HepG2 (cell line): ENCODE measurements at regions not wholly inside any gene's neighbourhood (a gene's known extent, or its start where the extent isn't known, plus 50 kb on each side); places are given as distances from the start of the nearest gene placed in this dataset.

ENCODE experiments used
- ATAC-seq: fragments of 200-7000 bp; cut with Tn5 transposase; 3 replicates; pipeline ENCODE4 v1.9.1; 2020; ENCODE audit warnings: mild to moderate bottlenecking, moderate library complexity
- BruUV-seq: library from RNA; stranded (reverse); fragments of 400-500 nt; replicated peaks from 2 replicates; lab custom pipeline; 2021; lab: Mats Ljungman, UMichigan
- CTCF ChIA-PET: fragments of 300-600 bp; formaldehyde crosslinking; extraction: SDS; loops from one replicate; lab custom pipeline; 2021; ENCODE audit warnings: low total read pairs, inconsistent platforms, low intra/inter-chr PET ratio; lab: Yijun Ruan, JAX
- POLR2A ChIA-PET: fragments of 350-600 bp; sonication (Branson Sonifier 250); formaldehyde crosslinking; loops from one replicate; lab custom pipeline; 2020; ENCODE audit warnings: antibody characterized with exemption, inconsistent platforms; lab: Yijun Ruan, JAX
- DNase-seq: peaks from one replicate; pipeline ENCODE4 v3.0.0-alpha.2; 2015; ENCODE audit warnings: low spot score
- FAIRE-seq: peaks from 3 replicates; lab custom pipeline; 2011; peaks lifted over from hg19 to GRCh38; lab: Jason Lieb, UNC
- H2AFZ ChIP-seq: one replicate; pipeline ENCODE4 v1.6.1; 2011; ENCODE audit warnings: low read length, inconsistent platforms
- H3K27ac ChIP-seq: fragments of 300-600 bp; 3 replicates; pipeline ENCODE4 v1.8.0; 2011; ENCODE audit warnings: mixed run types, mild to moderate bottlenecking, mixed read lengths, low read length, inconsistent platforms; ENCODE audit not compliant: insufficient read depth; ENCODE audit errors: extremely low read length
- H3K27me3 ChIP-seq, 2 experiments: fragments of 200-600 bp in 1 of 2; 2 replicates in 1 of 2; 3 replicates in 1 of 2; pipeline versions ENCODE4 v1.6.0 to v1.8.0; 2011; ENCODE audit warnings: low read length in 2 of 2, mild to moderate bottlenecking in 2 of 2, moderate library complexity in 2 of 2, inconsistent platforms in 1 of 2; ENCODE audit not compliant: insufficient read depth in 2 of 2, control insufficient read depth in 1 of 2
- H3K36me3 ChIP-seq, 2 experiments: fragments of 200-600 bp in 1 of 2; replicated peaks in 1 of 2; 2 replicates in 1 of 2; 3 replicates in 1 of 2; pipeline versions ENCODE4 v1.5.1 to v1.8.0; 2011; ENCODE audit warnings: low read length in 2 of 2, inconsistent platforms in 1 of 2; ENCODE audit not compliant: insufficient read depth in 2 of 2, control insufficient read depth in 1 of 2
- H3K4me1 ChIP-seq: 2 replicates; pipeline ENCODE4 v1.5.1; 2012; ENCODE audit warnings: low read length, inconsistent platforms; ENCODE audit not compliant: insufficient read depth
- H3K4me2 ChIP-seq: 2 replicates; pipeline ENCODE4 v1.6.0; 2011; ENCODE audit warnings: low read depth, low read length, inconsistent platforms
- H3K4me3 ChIP-seq, 3 experiments: fragments of 200-600 bp in 1 of 3; sonication (generic), shearing (Covaris generic) in 1 of 3; replicated peaks in 1 of 3; 2 replicates each; pipeline ENCODE4 v1.5.1; 2011 to 2016; ENCODE audit warnings: low read length in 3 of 3, inconsistent platforms in 2 of 3, low read depth in 2 of 3, mild to moderate bottlenecking in 2 of 3, control low read depth in 1 of 3, mixed read lengths in 1 of 3; ENCODE audit not compliant: insufficient read depth in 1 of 3
- H3K79me2 ChIP-seq: one replicate; pipeline ENCODE4 v1.6.1; 2011; ENCODE audit warnings: low read length, inconsistent platforms; ENCODE audit not compliant: insufficient read depth
- H3K9ac ChIP-seq: 2 replicates; pipeline ENCODE4 v1.6.0; 2011; ENCODE audit warnings: mild to moderate bottlenecking, low read depth, low read length, inconsistent platforms; ENCODE audit not compliant: insufficient read depth
- H3K9me3 ChIP-seq: 2 replicates; pipeline ENCODE4 v1.5.1; 2012; ENCODE audit warnings: mild to moderate bottlenecking, low read length
- H4K20me1 ChIP-seq: 2 replicates; pipeline ENCODE4 v1.6.0; 2011; ENCODE audit warnings: inconsistent platforms, mild to moderate bottlenecking, low read length, moderate library complexity; ENCODE audit not compliant: insufficient read depth
- ATF5 ChIP-seq: sonication (generic); formaldehyde crosslinking; IDR thresholded peaks from 2 replicates; pipeline ENCODE4 v1.4.0; 2020; ENCODE audit warnings: mild to moderate bottlenecking, low read depth, missing genetic modification reagents
- ATF6 ChIP-seq: sonication (generic); formaldehyde crosslinking; conservative IDR thresholded peaks from 2 replicates; pipeline ENCODE4 v1.4.0; 2020; ENCODE audit warnings: missing genetic modification reagents
- BATF2 ChIP-seq: sonication (generic); formaldehyde crosslinking; IDR thresholded peaks from 2 replicates; pipeline ENCODE4 v1.8.0; 2022; ENCODE audit warnings: mild to moderate bottlenecking, missing genetic modification reagents, moderate library complexity
- CHCHD3 ChIP-seq: sonication (generic); formaldehyde crosslinking; IDR thresholded peaks from 2 replicates; pipeline ENCODE4 v1.8.0; 2022; ENCODE audit warnings: mild to moderate bottlenecking, missing genetic modification reagents, moderate library complexity
- CREB1 ChIP-seq, 2 experiments: fragments of 450-650 bp in 1 of 2; IDR thresholded peaks; 2 replicates each; pipeline ENCODE4 v1.6.1; 2016 to 2017; ENCODE audit warnings: control low read depth in 1 of 2, mild to moderate bottlenecking in 1 of 2, missing compliant biosample characterization in 1 of 2, missing genetic modification characterization in 1 of 2
- HNF1B ChIP-seq: sonication (generic); formaldehyde crosslinking; IDR thresholded peaks from 2 replicates; pipeline ENCODE4 v1.5.1; 2020; ENCODE audit warnings: mild to moderate bottlenecking, moderate library complexity, missing genetic modification reagents
- LCORL ChIP-seq, 2 experiments: fragments of 450-650 bp in 1 of 2; sonication (generic) in 1 of 2; formaldehyde crosslinking in 1 of 2; IDR thresholded peaks; 2 replicates each; pipeline versions ENCODE4 v1.5.0 to v1.6.1; 2017 to 2020; ENCODE audit warnings: antibody characterized with exemption in 1 of 2, missing genetic modification reagents in 1 of 2
- SOX13 ChIP-seq, 3 experiments: fragments of 450-650 bp in 1 of 3; sonication (generic) in 1 of 3; formaldehyde crosslinking in 1 of 3; IDR thresholded peaks in 2 of 3; conservative IDR thresholded peaks in 1 of 3; 2 replicates each; pipeline versions ENCODE4 v1.5.0 to v1.6.1; 2016 to 2020; ENCODE audit warnings: antibody characterized with exemption in 1 of 3, mild to moderate bottlenecking in 1 of 3, missing compliant biosample characterization in 1 of 3, missing genetic modification reagents in 1 of 3, moderate library complexity in 1 of 3
- TBP ChIP-seq: sonication (generic); formaldehyde crosslinking; IDR thresholded peaks from 2 replicates; pipeline ENCODE4 v1.5.0; 2020; ENCODE audit warnings: missing genetic modification reagents
- U2AF1 ChIP-seq: fragments of 200-400 bp; formaldehyde crosslinking; optimal IDR thresholded peaks from 2 replicates; pipeline ENCODE3; 2017; ENCODE audit warnings: mild to moderate bottlenecking, low read depth, low read length
- ZBTB46 ChIP-seq: sonication (generic); formaldehyde crosslinking; IDR thresholded peaks from 2 replicates; pipeline ENCODE4 v1.4.0; 2020; ENCODE audit warnings: mild to moderate bottlenecking, missing genetic modification reagents, borderline replicate concordance
- ZFY ChIP-seq: sonication (generic); formaldehyde crosslinking; IDR thresholded peaks from 2 replicates; pipeline ENCODE4 v1.4.0; 2020; ENCODE audit warnings: missing genetic modification reagents
- ZKSCAN8 ChIP-seq: IDR thresholded peaks from 2 replicates; pipeline ENCODE4 v1.6.1; 2016; ENCODE audit warnings: borderline replicate concordance, missing genetic modification reagents, missing compliant biosample characterization
- ZNF513 ChIP-seq: sonication (generic); formaldehyde crosslinking; conservative IDR thresholded peaks from 2 replicates; pipeline ENCODE4 v1.5.0; 2020; ENCODE audit warnings: missing genetic modification reagents
- WGBS: methylation state at CpG from one replicate; pipeline ENCODE4 v1.1.6; 2017; ENCODE audit warnings: low lambda C conversion rate; 5-methylcytosine and 5-hydroxymethylcytosine counted together
- in situ Hi-C: cut with HindIII; loops from 2 replicates; pipeline ENCODE4 v1.10.0; 2017; ENCODE audit warnings: low pct_unique_long_range_greater_than_20kb; ENCODE audit not compliant: extremely low pct_ligation_motif_present
- intact Hi-C: fragments of 100-400 bp; cut with micrococcal nuclease; formaldehyde crosslinking; loops from one replicate; pipeline ENCODE4 v1.10.0; 2022; ENCODE audit not compliant: unreplicated experiment

GRCh38 chrX:810186-810585 is 179.6 kb downstream of the SHOX start:
- POLR2A ChIA-PET, result no interaction called here
- Histone ChIP-seq H3K9me3 (no peaks in the 10 kb centered on the region), H3K9ac (no peak overlapping the region), H2AFZ (no peak overlapping the region), H4K20me1 (no peaks in the 10 kb centered on the region), H3K27me3 (peaks cover 0 to 14% of the 10 kb centered on the region in 2 experiments; a peak in 2 of 5 replicates), H3K36me3 (no peaks in the 10 kb centered on the region), H3K4me3 (no peak overlapping the region), H3K79me2 (no peaks in the 10 kb centered on the region), H3K4me2 (no peak overlapping the region), H3K27ac (no peak overlapping the region), H3K4me1 (no peaks in the 10 kb centered on the region)
- no TSS peak for BruUV-seq
- FAIRE-seq, result no peak
- in situ Hi-C loops (no loop called here), intact Hi-C loops (no loop called here)
- WGBS, result 16% methylated on average over 4 of the region's 5 CpGs
- ATAC-seq, result no peak
- CTCF ChIA-PET, result no interaction called here
- no peak for DNase-seq
- TF ChIP-seq SOX13 (IDR thresholded peaks at IDR 0.05), result no peak
- no peak for TF ChIP-seq SOX13 (CRISPR knock-in tag; conservative IDR thresholded peaks at IDR 0.05 in 1 of 2, IDR thresholded peaks at IDR 0.05 in 1 of 2)
- TF ChIP-seq TBP (CRISPR knock-in tag), result no peak
- no peak for TF ChIP-seq ZBTB46
- TF ChIP-seq HNF1B, result no peak
- TF ChIP-seq ATF5 (CRISPR knock-in tag), result no peak
- TF ChIP-seq CHCHD3 (CRISPR knock-in tag), result no peak
- TF ChIP-seq ZFY (CRISPR knock-in tag), result no peak
- TF ChIP-seq U2AF1, result no peak
- no peak for TF ChIP-seq LCORL (IDR thresholded peaks at IDR 0.05)
- TF ChIP-seq LCORL (CRISPR knock-in tag; IDR thresholded peaks at IDR 0.05), result no peak
- no peak for TF ChIP-seq ZNF513 (CRISPR knock-in tag)
- TF ChIP-seq CREB1 (IDR thresholded peaks at IDR 0.05), result no peak
- no peak for TF ChIP-seq CREB1 (CRISPR knock-in tag; IDR thresholded peaks at IDR 0.05)
- TF ChIP-seq BATF2 (CRISPR knock-in tag), result no peak
- no peak for TF ChIP-seq ATF6 (CRISPR knock-in tag)
- no peak for TF ChIP-seq ZKSCAN8 (CRISPR knock-in tag)
